ENCODE measurements at regions not wholly inside any gene's neighbourhood (a gene's known extent, or its start where the extent isn't known, plus 50 kb on each side); places are given as distances from the start of the nearest gene placed in this dataset.

DNA sequence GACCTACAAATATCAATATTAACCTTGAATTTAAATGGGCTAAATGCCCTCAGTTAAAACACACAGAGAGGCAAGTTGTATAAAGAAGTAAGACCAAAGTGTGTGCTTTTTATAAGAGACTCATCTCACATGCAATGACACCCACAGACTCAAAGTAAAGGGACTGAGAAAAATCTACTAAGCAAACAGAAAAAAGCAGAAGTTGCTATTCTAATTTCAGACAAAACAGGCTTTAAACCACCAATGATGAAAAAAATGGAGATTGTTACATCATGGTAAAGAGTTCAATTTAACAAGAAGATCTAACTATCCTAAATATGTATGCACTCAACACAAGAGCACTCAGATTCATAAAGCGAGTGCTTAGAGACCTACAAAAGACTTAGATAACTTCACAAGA lies 741.9 kb upstream of the MARCKS start:
- no peaks in the 10 kb centered on the region for H3K27me3 ChIP-seq
- no peaks in the 10 kb centered on the region for H3K4me1 ChIP-seq
- no peaks in the 10 kb centered on the region for H3K9me3 ChIP-seq
- H3K4me3 ChIP-seq = no peak overlapping the region
- H3K36me3 ChIP-seq = no peaks in the 10 kb centered on the region
- TF ChIP-seq, protein P1, sequence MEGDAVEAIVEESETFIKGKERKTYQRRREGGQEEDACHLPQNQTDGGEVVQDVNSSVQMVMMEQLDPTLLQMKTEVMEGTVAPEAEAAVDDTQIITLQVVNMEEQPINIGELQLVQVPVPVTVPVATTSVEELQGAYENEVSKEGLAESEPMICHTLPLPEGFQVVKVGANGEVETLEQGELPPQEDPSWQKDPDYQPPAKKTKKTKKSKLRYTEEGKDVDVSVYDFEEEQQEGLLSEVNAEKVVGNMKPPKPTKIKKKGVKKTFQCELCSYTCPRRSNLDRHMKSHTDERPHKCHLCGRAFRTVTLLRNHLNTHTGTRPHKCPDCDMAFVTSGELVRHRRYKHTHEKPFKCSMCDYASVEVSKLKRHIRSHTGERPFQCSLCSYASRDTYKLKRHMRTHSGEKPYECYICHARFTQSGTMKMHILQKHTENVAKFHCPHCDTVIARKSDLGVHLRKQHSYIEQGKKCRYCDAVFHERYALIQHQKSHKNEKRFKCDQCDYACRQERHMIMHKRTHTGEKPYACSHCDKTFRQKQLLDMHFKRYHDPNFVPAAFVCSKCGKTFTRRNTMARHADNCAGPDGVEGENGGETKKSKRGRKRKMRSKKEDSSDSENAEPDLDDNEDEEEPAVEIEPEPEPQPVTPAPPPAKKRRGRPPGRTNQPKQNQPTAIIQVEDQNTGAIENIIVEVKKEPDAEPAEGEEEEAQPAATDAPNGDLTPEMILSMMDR (IDR thresholded peaks at IDR 0.05) = no peak
- no peak for TF ChIP-seq POLR2A (IDR thresholded peaks at IDR 0.05)
- H3K27ac ChIP-seq = no peak overlapping the region
- DNase-seq = no peak

DNA sequence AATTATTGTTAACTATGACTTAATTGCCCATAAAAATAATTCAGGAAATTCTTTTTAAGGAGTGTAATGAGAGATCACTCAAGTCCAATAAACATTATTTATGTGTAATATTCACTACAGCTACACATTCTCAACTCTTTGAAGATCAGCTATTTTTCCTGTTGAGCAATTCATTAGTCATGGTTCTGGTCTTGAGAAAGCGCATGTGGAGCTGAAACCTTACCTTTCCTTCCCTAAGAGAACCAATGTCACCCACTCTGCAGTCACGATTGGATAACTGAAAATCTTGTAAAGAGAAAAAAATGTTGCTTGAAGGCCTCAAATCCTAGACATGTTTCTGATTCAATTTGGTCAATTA lies 736.9 kb upstream of the MARCKS start:
- no peaks in the 10 kb centered on the region for H3K4me1 ChIP-seq
- no peak overlapping the region for H3K27ac ChIP-seq
- H3K9me3 ChIP-seq = no peaks in the 10 kb centered on the region
- H3K27me3 ChIP-seq = no peaks in the 10 kb centered on the region
- no peaks in the 10 kb centered on the region for H3K36me3 ChIP-seq
- no peak overlapping the region for H3K4me3 ChIP-seq
- TF ChIP-seq, protein P1 (IDR thresholded peaks at IDR 0.05) = no peak
- no peak for TF ChIP-seq POLR2A (IDR thresholded peaks at IDR 0.05)
- DNase-seq = no peak

DNA sequence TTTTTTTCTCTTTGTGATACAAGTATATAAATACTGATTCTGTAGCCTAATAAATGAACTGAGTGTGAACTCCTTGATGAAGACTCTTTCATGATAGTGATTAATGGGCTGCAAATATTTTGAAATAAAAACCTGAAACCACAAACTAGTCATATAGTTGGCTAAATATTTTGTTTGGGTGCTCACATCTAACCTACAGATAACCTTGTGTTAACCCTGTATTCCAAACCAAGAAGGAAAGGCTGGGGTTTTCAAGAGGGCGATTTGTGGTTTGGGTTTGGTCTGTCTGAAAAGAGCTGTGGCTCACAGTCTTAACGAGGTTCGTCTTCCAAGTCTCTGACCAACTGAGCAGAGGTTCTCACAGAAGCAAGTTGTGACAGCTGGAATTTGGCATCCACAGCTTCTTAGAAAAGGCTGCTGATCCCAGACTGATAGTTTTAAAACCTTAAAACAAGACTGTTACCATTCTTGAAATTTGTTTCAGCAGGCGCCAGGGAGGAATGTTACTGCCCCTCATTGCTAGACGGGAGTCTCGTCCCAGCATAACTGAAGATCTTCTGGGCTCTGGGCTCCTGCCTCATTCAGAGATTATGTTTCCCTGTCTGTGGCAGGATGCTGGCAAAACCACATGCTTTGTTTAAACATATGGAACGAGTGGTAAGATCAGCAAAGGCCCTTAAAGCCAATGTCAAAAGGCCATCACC lies 736.4 kb upstream of the MARCKS start:
- Histone ChIP-seq H3K36me3 (no peaks in the 10 kb centered on the region), H3K27me3 (no peaks in the 10 kb centered on the region), H3K9me3 (no peaks in the 10 kb centered on the region), H3K4me1 (no peaks in the 10 kb centered on the region), H3K4me3 (no peak overlapping the region), H3K27ac (no peak overlapping the region)
- DNase-seq = no peak
- TF ChIP-seq POLR2A (IDR thresholded peaks at IDR 0.05) = no peak
- TF ChIP-seq, protein P1 (IDR thresholded peaks at IDR 0.05) = no peak

DNA sequence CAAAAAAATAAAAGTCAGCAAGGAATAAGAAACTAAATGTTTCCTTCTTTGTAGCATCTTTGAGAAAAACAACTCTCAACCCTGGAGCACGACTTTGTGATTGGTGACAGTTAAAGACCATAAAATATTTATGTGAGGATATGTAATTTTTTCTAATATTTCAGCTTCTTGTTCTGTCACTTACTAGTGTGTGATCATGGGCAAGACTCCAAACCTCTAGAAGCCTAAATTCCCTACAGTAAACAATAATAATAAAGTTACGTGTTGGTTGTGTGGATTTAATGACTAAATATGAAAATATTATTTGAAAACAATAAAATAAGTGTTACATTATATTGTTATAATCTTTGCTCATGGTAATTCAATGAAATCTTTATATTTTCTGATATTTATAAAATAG lies 735.6 kb upstream of the MARCKS start:
- no peaks in the 10 kb centered on the region for H3K9me3 ChIP-seq
- TF ChIP-seq, protein P1 (IDR thresholded peaks at IDR 0.05) = no peak
- no peak for TF ChIP-seq POLR2A (IDR thresholded peaks at IDR 0.05)
- no peaks in the 10 kb centered on the region for H3K4me1 ChIP-seq
- H3K27ac ChIP-seq = no peak overlapping the region
- H3K36me3 ChIP-seq = no peaks in the 10 kb centered on the region
- no peak for DNase-seq
- no peak overlapping the region for H3K4me3 ChIP-seq
- no peaks in the 10 kb centered on the region for H3K27me3 ChIP-seq

DNA sequence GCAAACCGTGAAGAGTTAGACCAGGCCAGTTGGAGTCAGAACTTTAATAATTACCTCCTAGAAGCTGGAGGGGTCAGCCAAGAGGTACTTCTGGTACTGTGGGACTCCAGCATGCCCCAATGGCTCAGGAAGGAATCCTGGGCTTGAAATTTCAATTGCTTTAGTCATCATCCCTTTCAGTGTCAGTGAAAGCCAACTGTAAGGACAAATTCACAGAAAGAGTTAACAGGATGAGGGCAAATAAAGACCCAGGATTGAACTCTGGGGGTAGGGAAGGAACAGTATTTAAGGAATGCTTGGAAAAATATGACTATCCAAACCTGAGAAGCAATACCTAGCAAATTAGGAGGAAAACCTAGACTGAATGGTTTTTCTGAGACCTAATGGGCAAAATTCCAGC lies 735.1 kb upstream of the MARCKS start:
- no peak for DNase-seq
- no peak overlapping the region for H3K4me3 ChIP-seq
- no peaks in the 10 kb centered on the region for H3K27me3 ChIP-seq
- TF ChIP-seq, protein P1 (IDR thresholded peaks at IDR 0.05) = no peak
- TF ChIP-seq POLR2A (IDR thresholded peaks at IDR 0.05) = no peak
- no peak overlapping the region for H3K27ac ChIP-seq
- H3K9me3 ChIP-seq = no peaks in the 10 kb centered on the region
- no peaks in the 10 kb centered on the region for H3K36me3 ChIP-seq
- H3K4me1 ChIP-seq = no peaks in the 10 kb centered on the region

DNA sequence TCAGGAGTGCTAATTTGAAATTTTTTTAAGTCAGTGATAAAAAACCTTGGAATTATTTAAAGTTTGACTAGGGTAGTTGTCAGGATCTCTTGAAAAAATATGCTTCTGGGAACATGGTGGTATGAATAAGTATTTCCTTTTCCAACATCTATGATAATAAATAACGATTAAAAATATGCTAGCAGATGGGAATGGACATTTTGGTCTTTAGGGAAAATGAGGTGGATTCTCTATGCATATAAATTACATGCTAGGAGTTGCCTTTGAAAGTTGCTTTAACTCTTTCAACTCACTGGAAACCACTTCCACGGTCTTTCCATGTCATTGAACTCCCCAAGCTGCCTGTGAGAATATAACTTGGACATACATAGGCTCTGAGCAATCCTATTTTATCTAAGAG lies 731.5 kb upstream of the MARCKS start:
- H3K27me3 ChIP-seq = no peaks in the 10 kb centered on the region
- H3K9me3 ChIP-seq = no peaks in the 10 kb centered on the region
- H3K36me3 ChIP-seq = no peaks in the 10 kb centered on the region
- no peak for TF ChIP-seq POLR2A (IDR thresholded peaks at IDR 0.05)
- TF ChIP-seq, protein P1 (IDR thresholded peaks at IDR 0.05) = no peak
- no peak for DNase-seq
- H3K4me1 ChIP-seq = no peaks in the 10 kb centered on the region
- no peak overlapping the region for H3K4me3 ChIP-seq
- no peak overlapping the region for H3K27ac ChIP-seq
